GM10266 (cell line): ENCODE measurements at regions not wholly inside any gene's neighbourhood (a gene's known extent, or its start where the extent isn't known, plus 50 kb on each side); places are given as distances from the start of the nearest gene placed in this dataset.

Source experiments
- DNase-seq: peaks from one replicate; pipeline ENCODE4 v3.0.0; 2012; ENCODE audit errors: extremely low spot score
- CTCF ChIP-seq: IDR thresholded peaks from 2 replicates; pipeline ENCODE4 v1.5.1; 2012; ENCODE audit warnings: mild to moderate bottlenecking, low read depth; ENCODE audit not compliant: control insufficient read depth, insufficient read depth; ENCODE audit errors: missing control alignments

GRCh38 chr13:104764600-104764999, 1698.4 kb upstream of the SLC10A2 start:
- DNase-seq = no peak
- TF ChIP-seq CTCF = no peak

DNA sequence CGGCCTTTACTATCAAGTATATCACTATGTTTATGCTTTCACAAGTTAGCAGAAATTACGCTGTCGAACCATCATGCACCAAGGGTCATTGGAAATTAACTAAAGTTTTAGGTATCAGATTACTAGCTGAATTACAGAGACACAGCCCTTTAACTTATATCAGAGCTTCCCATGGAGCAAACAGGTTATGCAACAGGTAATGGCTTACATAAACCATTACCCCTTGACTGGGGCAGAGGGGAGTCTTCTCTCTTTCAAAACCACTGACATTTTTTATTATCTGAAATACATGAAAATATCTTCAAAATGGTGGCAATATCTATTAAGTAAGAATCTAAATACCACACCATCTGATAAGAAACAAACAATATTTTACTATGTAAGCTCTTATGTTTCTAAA, 1692.9 kb upstream of the SLC10A2 start:
- TF ChIP-seq CTCF = no peak
- DNase-seq = no peak

DNA sequence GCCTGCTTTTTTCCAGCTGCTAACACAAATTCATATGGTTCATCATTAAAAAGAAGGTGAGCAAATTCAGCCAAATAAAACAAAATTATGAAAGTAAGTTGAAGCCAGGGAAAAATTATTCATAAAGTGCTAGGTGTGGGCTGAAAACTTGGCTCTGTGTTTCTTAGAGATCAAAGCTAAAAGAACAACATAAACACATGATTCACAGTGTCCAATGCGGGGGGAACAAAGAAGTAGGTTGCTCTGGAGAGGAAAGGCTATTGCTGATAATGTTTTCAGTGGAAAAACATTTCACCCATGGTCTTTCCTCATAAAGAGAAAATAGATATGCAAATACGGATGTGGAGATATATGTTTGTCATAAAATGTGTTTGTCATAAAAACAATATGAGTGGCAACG, 1691.5 kb upstream of the SLC10A2 start:
- no peak for TF ChIP-seq CTCF
- DNase-seq = no peak

- no peak for DNase-seq
- no peak for TF ChIP-seq CTCF
These were observed 1684.2 kb upstream of the SLC10A2 start for GRCh38 chr13:104750377-104750776.

GRCh38 chr13:104740641-104741222, 1674.5 kb upstream of the SLC10A2 start:
- no peak for DNase-seq
- TF ChIP-seq CTCF = no peak

GRCh38 chr13:104737713-104738112, 1671.5 kb upstream of the SLC10A2 start:
- no peak for DNase-seq
- no peak for TF ChIP-seq CTCF

DNA sequence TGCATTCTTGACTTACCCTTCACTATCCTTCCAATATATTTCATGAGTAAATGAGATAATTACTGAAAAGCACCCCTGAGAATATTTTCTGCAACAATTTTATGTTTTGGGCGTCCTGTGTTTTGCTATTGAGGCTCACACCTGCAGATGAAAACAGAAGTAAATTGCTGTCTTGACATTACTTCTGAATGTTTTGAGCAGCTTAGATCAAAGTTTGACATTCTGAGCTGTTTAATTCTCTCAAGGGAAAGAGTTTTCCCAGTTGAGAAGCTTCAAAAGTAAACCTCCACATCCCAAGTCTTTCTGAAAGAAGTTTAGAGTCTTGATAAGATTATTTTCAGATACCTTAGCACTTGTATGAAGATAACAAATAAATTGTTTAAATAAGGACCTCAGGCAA, 1667.2 kb upstream of the SLC10A2 start:
- no peak for DNase-seq
- no peak for TF ChIP-seq CTCF
